GM18517 (cell line): ENCODE measurements at regions not wholly inside any gene's neighbourhood (a gene's known extent, or its start where the extent isn't known, plus 50 kb on each side); places are given as distances from the start of the nearest gene placed in this dataset.
"Not testable (repeated sequence)": the region's sequence is repeated elsewhere in the genome, so short reads cannot be mapped to it uniquely, and the experiment has no call there.

Source experiments
- ATAC-seq: cut with Tn5 transposase; IDR thresholded peaks from one replicate; pipeline ENCODE4 v1.9.1; 2021; ENCODE audit warnings: mild to moderate bottlenecking, moderate library complexity; ENCODE audit not compliant: unreplicated experiment

- ATAC-seq = not testable (repeated sequence)
These were observed 278.8 kb downstream of the FAM47B start for GRCh38 chrX:35221391-35221790.

- no peak for ATAC-seq
These were observed 301.6 kb downstream of the FAM47B start for GRCh38 chrX:35244088-35244741.

DNA sequence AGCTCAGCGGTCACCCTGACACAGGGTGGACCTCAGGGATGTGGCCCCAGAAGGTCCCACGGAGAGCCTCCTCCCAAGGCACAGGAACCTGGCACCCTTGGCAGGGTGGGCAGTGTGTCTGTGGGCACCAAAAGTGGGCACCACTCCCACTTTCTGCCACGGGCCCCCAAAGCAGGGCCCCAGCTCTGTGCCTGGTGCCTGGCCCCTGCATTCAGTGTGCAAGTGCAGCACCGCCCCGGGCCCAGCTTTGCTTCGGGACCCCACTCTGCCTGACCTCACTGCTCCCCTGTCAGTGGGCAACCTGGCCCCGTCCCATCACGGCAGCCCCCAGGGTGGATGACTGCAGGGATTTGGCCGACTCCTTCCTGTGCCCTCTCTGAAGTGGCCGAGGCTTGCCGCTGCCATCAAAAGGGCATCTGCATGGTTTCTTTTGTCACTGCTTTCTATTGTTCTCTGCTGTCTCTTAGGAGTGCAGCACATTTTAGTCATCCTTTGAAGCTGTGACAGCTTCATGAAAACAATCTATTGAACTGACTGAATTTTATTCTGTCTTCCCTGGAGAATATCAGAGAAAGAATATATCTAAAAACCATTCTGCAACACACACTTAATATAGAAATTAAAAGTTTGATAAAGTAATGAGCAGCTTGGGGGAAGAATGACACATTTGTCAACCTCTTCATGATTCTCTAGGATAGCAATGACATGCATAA is 302.4 kb downstream of the FAM47B start:
- no peak for ATAC-seq

- ATAC-seq = no peak
These were observed 308.6 kb downstream of the FAM47B start for GRCh38 chrX:35251226-35251625.

DNA sequence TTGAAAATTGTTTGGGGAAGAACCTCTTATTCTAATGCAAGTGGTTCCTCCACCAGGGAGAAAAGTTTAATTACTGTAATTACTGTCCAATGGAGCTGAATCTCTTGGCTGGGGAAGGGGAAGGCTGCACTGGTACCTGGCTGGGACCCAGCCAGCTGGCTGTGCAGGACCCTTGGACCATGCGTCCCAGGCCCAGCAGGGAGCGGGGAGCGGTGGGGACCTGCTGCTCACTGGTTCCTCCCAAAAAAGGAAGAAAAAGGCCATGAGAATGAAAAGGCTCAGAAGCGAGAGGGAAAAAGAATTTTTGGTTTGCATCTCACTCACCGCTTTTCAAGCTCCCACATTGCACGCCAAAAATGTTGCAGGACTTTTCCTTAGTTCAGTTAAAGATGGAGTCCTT is 333.5 kb downstream of the FAM47B start:
- no peak for ATAC-seq

GRCh38 chrX:35285289-35285962 is 342.8 kb downstream of the FAM47B start:
- no peak for ATAC-seq

GRCh38 chrX:35288657-35289056 is 346.1 kb downstream of the FAM47B start:
- no peak for ATAC-seq

DNA sequence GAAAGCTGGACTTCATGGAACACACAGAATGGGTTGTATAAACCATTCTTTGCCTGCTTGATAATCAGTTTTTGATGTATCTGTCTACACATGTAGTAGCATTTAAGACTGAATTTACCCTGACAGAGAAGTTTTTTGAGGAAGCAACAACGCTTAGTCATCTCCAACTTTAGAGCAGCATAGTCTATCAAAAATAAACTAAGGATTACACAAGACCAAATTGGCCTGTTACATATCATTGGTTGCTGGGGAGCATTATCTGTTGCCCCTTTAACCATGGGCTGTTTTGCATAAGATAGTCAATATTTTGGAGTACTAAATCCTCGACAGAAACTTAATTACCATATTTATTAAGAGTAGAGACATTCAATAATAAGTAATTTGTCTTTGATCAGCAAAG is 347.4 kb downstream of the FAM47B start:
- ATAC-seq = no peak

DNA sequence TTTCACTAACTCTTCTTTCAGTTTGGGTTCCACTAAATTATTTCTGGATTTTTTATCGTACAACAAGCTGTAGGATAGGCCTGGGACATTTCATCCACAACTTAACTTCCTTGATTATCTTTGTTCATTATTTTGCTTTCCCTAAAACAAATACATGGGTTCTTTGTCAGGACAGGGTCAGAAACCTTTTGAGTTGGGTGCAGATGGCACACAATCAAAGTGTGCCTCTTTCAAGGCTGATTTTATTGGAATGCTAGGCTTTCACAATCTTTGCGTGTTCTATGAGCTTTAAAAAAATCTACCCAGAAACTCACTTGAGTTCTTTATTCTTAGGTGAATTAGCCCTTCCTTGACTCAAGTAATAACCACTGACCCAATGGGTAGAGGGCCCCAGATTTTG is 348.4 kb downstream of the FAM47B start:
- no peak for ATAC-seq

DNA sequence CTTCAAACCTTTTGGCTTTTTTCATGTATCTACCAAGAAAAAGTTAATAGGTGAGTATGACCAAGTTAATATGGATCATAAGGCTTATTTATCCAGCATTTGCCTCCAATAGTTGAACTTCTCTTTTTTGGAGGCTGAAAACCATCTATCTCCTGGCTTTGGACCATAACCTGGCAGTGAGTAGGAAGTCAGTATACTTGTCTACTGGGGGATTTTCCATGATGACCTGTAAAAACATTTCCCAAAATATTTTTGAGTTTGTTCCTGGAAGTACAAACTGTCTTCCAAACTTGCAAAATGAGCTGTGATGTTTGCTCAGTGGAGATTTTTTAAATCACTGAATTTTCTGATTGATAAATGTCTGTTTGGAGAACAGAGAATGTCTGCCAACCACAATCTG is 349.9 kb downstream of the FAM47B start:
- no peak for ATAC-seq

DNA sequence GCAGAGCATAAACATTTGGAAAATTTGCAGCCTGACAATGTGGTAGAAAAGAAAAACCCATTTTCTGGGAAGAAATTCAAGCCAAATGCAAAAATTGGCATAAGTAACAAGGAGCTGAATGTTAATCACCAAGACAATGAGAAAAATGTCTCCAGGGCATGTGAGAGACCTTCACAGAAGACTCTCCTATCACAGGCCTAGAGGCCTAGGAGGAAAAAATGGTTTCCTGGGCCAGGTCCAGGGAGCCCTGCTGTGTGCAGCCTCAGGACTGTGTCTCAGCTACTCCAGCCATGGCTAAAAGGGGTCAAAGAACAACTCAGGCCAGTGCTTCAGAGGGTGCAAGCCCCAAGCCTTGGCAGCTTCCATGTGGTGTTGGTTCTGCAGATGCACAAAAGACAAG is 362.4 kb downstream of the FAM47B start:
- not testable (repeated sequence) for ATAC-seq

DNA sequence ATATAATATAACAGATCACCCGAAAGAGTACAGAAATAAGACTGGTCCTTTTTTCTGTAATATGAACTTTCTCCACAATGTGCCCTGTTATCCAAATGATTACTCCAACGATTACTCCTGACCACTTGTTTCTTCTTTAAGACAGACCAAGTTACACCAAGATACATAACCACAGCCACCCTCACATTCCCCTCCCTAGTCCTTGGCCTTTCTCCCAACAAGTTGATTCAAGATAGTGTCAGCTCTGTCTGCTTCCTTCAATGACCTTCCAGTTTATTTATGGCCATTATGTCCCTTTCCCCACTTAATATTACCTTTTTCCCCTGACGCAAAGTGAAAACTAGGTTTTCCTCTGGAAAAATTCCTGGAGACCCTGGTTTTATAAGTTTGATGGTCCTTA is 397.2 kb downstream of the FAM47B start:
- no peak for ATAC-seq

GRCh38 chrX:35340465-35340864 is 397.9 kb downstream of the FAM47B start:
- no peak for ATAC-seq

DNA sequence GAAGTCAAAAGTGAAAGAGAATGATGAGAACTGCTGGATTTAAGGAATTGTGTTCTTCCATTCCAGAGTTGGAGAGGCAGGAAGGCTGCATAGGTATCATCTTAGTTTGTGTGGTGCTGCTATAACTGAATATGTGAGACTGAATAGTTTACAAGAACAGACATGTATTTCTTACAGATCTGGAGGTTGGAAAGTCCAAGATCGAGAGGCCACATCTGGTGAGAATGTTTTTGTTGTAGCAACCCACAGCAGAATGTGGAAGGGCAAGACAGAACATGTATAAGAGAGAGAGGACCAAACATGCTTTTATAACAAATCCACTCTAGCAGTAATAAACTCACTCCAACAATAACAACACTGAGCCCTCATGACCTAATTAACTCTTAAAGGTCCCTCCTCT is 408.6 kb downstream of the FAM47B start:
- no peak for ATAC-seq

- ATAC-seq = no peak
These were observed 409.3 kb downstream of the FAM47B start for GRCh38 chrX:35351795-35352483.

- no peak for ATAC-seq
These were observed 415.1 kb downstream of the FAM47B start for GRCh38 chrX:35357656-35358055.

DNA sequence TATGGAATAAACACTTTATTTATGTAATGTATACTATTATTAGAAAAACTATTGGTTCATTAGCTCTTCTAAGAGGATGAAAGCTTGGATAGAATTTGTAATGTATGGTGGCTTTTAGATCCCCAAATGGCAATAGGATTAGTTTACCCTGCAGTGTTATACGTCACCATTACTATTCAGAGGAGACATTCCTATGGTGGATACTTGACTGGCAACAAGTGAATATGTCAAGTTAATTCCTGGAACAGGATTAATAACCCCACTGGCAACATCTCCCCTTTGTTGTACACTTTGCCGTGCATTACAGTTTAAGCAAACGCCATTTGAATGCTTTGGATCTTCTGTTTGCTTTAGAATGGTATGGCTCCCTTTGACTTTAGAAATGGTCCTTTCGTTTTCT is 420.3 kb downstream of the FAM47B start:
- ATAC-seq = no peak

DNA sequence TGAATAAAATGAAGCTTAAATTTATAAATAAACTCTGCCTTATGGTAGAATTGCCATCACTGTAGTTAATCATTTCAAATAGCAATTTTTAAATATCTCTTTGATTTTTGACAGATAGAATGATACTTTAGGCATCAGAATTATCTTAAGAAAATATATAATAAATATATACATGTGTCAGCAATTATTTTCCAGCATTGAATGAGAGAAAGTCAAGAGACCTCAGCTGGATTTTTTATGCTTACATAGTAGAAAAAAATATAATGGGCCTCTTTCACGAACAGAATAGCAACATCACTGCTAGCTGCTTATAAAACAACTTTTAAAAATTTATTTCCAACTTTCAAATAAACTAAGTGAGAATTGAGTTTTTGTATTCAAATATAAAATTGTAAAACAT is 424.0 kb upstream of the MAGEB16 start:
- ATAC-seq = no peak

GRCh38 chrX:35380808-35381700 is 417.1 kb upstream of the MAGEB16 start:
- peak; percentile 88 for ATAC-seq

- not testable (repeated sequence) for ATAC-seq
These were observed 416.4 kb upstream of the MAGEB16 start for GRCh38 chrX:35381709-35382108.

DNA sequence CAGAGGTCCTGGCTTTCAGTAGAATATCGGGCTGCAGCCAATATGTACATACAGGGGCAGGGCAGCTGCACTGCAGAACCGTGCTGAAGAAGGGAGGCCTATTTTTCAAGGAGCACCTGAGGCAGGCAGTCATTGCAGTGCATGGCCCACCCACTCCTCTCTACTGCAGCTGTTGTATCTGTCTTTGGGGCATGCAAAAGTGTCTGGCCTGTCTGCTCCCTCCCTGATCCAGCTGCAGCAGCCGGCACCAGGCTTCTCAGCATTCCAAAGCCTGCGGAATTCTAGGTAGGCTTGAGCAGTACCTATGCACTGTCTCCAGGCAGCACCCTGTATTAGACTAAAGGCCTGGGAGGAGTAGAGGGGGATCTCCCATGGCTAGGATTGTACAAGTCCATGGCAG is 415.2 kb upstream of the MAGEB16 start:
- ATAC-seq = no peak
